Osteocyte (in vitro differentiated cells): ENCODE measurements at regions not wholly inside any gene's neighbourhood (a gene's known extent, or its start where the extent isn't known, plus 50 kb on each side); places are given as distances from the start of the nearest gene placed in this dataset.

Experiments
- DNase-seq: peaks from one replicate; pipeline ENCODE4 v3.0.0; 2021; ENCODE audit warnings: mixed read lengths; ENCODE audit not compliant: unreplicated experiment; ENCODE audit errors: extremely low spot score
- H3K27ac Mint-ChIP-seq: one replicate; pipeline ENCODE4 v1.8.0; 2021; ENCODE audit warnings: mild to moderate bottlenecking, mixed read lengths; ENCODE audit not compliant: unreplicated experiment
- H3K27me3 Mint-ChIP-seq: one replicate; pipeline ENCODE4 v1.8.0; 2021; ENCODE audit warnings: mixed read lengths; ENCODE audit not compliant: unreplicated experiment
- H3K36me3 Mint-ChIP-seq: one replicate; pipeline ENCODE4 v1.8.0; 2021; ENCODE audit warnings: mixed read lengths; ENCODE audit not compliant: unreplicated experiment
- H3K4me1 Mint-ChIP-seq: one replicate; pipeline ENCODE4 v1.8.0; 2021; ENCODE audit warnings: mixed read lengths; ENCODE audit not compliant: unreplicated experiment
- H3K4me3 Mint-ChIP-seq: one replicate; pipeline ENCODE4 v1.8.0; 2021; ENCODE audit warnings: mild to moderate bottlenecking, moderate library complexity, mixed read lengths; ENCODE audit not compliant: unreplicated experiment
- H3K9me3 Mint-ChIP-seq: one replicate; pipeline ENCODE4 v1.8.0; 2021; ENCODE audit warnings: mixed read lengths; ENCODE audit not compliant: unreplicated experiment
- CTCF ChIP-seq: fragments of 200-600 bp; sonication (generic); IDR thresholded peaks from 2 replicates; pipeline ENCODE4 v1.5.0; 2021; ENCODE audit warnings: antibody characterized with exemption, mild to moderate bottlenecking, moderate library complexity

DNA sequence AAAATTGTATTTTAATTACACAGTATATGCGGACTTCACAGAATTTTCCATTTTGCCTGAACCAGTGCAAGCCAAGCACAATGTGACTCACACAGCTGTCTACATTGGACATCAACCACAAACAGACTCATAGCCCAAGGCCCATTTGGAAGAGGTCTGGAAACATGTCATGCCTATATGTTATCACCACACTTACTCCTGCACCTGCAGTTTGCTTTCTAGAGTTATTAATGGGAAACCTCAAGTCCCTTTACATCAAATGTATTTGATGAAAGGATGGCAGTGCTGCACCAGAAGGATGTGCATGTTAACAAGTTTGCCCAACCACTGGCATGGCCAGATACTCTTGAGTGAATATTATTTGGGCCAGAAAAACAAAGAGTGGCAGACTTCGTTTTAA lies 548.9 kb upstream of the CDH2 start:
- no peak for DNase-seq

DNA sequence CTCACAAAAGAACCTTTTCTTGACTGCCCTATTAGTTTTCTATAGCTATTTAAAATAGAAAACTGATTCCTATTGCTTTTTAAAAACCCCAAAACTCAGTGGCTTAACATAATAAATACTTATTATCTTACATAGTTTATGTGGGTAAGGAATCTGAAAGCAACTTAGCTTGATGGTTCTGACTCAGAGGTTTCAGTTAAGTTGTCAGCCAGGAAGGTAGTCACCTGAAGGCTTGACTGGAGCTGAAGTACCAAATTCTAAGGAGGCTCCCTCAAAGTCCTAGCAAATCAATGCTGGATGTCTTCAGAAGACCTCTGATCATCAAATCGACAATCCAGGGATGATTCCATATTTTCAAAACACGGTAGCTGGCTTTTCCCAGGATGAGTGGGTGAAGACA lies 546.6 kb upstream of the CDH2 start:
- TF ChIP-seq CTCF: no peak
- no peaks in the 10 kb centered on the region for H3K36me3 Mint-ChIP-seq
- no peak overlapping the region for H3K4me3 Mint-ChIP-seq
- no peak overlapping the region for H3K27ac Mint-ChIP-seq
- no peaks in the 10 kb centered on the region for H3K27me3 Mint-ChIP-seq
- peaks cover 20% of the 10 kb centered on the region for H3K4me1 Mint-ChIP-seq
- no peak for DNase-seq
- H3K9me3 Mint-ChIP-seq: peaks cover 10% of the 10 kb centered on the region

More for the DNA sequence above, 548.9 kb upstream of the CDH2 start:
- Mint-ChIP-seq H3K9me3 (peaks cover 10% of the 10 kb centered on the region), H3K27me3 (no peaks in the 10 kb centered on the region), H3K27ac (no peak overlapping the region), H3K4me3 (no peak overlapping the region), H3K36me3 (no peaks in the 10 kb centered on the region), H3K4me1 (peaks cover 8% of the 10 kb centered on the region)
- no peak for TF ChIP-seq CTCF

DNA sequence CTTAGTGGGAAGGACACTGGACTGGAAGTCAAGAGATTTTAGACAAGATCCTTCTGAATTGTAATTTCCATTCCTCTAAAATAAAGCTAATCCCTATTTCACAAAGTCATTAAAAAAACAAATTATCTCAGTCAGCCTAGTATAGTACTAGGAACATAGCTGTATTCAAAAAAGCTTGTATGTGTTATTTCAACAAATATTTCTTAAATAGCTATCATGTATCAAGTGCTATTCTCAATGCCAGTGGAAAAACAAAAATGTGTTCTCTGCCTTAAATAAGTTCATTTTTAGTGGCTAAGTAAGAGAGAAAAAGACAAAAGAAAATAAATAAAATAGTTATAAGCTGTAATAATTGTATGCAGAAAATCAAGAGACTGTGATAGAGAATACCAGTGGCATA lies 541.8 kb upstream of the CDH2 start:
- no peaks in the 10 kb centered on the region for H3K27me3 Mint-ChIP-seq
- H3K9me3 Mint-ChIP-seq: peaks cover 22% of the 10 kb centered on the region
- no peaks in the 10 kb centered on the region for H3K36me3 Mint-ChIP-seq
- H3K4me1 Mint-ChIP-seq: peaks cover 31% of the 10 kb centered on the region
- TF ChIP-seq CTCF: no peak
- H3K4me3 Mint-ChIP-seq: no peak overlapping the region
- peak overlapping the region; percentile 90 for H3K27ac Mint-ChIP-seq
- no peak for DNase-seq

DNA sequence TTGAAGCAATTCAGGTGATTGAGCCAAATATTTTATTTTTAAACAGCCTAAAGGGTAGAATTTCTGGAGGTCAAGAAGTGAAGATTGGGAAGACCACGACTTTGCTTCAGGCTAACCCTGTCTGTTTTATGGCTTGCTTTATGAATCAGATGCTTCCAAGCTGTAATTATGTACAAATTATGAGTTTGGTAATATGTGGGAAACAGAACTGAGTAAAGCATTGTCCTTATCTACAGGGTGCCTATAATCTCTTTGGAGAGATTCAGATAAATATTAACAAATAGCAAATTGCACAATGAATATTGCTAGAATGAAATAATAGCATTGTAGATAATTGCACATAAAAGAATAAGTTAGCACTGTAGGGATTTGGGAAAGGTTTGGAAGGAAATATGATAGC lies 539.4 kb upstream of the CDH2 start:
- H3K27me3 Mint-ChIP-seq: no peaks in the 10 kb centered on the region
- H3K9me3 Mint-ChIP-seq: peaks cover 14% of the 10 kb centered on the region
- peaks cover 30% of the 10 kb centered on the region for H3K4me1 Mint-ChIP-seq
- DNase-seq: no peak
- H3K4me3 Mint-ChIP-seq: no peak overlapping the region
- no peaks in the 10 kb centered on the region for H3K36me3 Mint-ChIP-seq
- no peak for TF ChIP-seq CTCF
- no peak overlapping the region for H3K27ac Mint-ChIP-seq

GRCh38 chr18:28715206-28715605 lies 538.3 kb upstream of the CDH2 start:
- H3K36me3 Mint-ChIP-seq: no peaks in the 10 kb centered on the region
- no peak overlapping the region for H3K27ac Mint-ChIP-seq
- no peak for TF ChIP-seq CTCF
- H3K4me3 Mint-ChIP-seq: no peak overlapping the region
- peaks cover 12% of the 10 kb centered on the region for H3K9me3 Mint-ChIP-seq
- no peak for DNase-seq
- H3K4me1 Mint-ChIP-seq: peaks cover 29% of the 10 kb centered on the region
- H3K27me3 Mint-ChIP-seq: no peaks in the 10 kb centered on the region
